NCI-H2227 (cell line): ENCODE measurements at regions not wholly inside any gene's neighbourhood (a gene's known extent, or its start where the extent isn't known, plus 50 kb on each side); places are given as distances from the start of the nearest gene placed in this dataset.
A peak's percentile ranks its signal among the peaks of the same experiment; 100 is the strongest.
"Not testable (repeated sequence)": the region's sequence is repeated elsewhere in the genome, so short reads cannot be mapped to it uniquely, and the experiment has no call there.

Experiments used
- DNase-seq: peaks from one replicate; lab custom pipeline; 2025; ENCODE audit not compliant: unreplicated experiment; lab: John Stamatoyannopoulos, UW

DNA sequence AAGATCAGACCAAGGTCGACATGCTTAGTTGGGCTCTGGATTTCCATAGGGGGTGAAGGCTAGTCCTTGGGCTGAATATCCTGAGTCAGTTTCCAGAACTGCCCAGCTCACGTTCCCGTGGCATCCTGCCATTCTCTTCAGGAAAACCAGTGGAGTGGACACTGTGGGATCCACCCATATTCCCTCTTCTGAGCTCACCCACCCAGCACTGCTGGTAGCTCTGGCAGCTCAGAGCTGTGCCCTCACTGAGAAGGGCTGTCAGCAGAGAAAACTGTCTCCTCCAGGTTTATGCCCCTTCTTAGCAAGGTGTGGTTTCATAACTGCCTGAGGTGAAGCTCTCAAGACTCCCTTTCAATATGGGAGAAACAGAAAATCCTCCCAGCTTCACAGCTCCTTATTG is 111.7 kb downstream of the GGTLC2 start:
- DNase-seq, result no peak

DNA sequence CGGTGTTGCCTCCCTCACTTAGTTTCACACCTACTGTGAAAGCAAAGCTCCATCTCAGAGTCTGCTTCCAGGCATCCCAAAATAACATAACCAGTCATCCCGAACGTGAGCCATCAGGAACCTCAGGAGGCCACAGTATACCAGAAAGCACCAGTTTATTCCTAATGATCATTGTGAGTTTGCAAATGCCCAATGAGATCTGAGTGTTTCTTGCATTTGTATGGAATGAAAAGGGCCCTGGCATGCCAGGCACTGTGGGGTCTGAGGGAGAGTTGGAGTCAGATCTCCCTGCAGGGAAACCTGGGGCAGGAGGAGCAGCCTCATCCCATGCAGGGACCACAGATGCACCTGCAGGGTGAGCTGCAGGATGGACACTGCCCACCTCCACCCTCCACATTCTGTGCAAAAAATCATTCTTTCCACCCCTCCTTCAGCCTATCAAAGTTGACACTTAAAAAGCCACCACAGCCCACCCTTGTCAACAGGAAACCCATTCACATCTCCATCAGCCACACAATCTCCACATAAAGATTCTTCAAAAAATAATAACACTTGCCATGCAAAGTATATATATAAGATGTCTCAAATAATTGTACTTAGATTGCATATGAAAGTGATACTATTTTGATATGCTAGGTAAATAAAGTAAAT is 112.3 kb downstream of the GGTLC2 start:
- DNase-seq, result not testable (repeated sequence)

DNA sequence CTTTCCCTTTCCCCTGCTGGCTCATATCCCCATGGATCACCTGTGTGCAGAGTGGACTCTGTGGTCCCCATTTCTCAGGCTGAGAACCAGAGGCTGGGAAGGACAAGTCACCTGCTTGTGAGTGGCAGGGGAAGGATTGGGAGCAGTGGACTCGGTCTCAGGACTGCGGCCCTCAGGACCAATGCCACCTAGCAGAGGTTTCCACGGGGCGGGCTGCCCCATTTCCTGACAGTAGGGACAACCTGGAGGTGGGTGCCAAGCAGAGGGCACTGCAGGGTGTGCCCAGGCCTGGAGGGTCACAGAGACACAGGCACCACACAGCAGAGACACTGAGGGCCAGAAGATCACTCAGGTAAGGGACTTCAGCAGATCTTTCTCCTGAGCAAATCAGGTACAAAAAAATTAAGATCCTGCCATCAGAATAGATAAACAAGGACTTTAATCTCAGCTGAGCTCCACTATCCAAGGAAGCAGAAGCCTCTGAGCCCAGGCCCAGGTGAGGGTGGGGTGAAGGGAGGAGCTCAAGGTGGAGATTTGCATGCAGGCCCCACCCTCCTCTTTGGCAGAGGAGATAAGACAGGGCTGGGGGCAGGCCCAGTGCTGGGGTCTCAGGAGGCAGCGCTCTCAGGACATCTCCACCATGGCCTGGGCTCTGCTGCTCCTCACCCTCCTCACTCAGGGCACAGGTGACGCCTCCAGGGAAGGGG is 113.8 kb downstream of the GGTLC2 start:
- DNase-seq, result not testable (repeated sequence)

DNA sequence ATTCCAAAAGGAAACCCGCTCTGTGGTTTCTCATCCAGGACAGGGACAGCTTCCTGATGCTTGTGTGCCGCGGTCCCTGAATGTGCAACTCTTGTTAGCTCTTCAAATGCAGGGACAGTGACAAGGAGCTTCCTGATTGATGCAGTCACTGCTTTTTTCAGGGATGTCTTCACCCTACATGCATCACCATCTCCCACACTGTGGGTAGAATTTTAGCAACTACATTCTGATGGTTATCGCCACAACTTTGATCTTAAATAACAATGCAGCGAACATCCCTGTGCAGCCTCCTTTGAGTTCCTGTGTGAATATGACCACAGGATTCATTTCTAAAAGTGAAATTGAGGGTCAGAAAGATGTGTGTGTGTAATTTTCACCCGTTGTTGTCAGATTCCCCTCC is 115.0 kb downstream of the GGTLC2 start:
- DNase-seq, result no peak

DNA sequence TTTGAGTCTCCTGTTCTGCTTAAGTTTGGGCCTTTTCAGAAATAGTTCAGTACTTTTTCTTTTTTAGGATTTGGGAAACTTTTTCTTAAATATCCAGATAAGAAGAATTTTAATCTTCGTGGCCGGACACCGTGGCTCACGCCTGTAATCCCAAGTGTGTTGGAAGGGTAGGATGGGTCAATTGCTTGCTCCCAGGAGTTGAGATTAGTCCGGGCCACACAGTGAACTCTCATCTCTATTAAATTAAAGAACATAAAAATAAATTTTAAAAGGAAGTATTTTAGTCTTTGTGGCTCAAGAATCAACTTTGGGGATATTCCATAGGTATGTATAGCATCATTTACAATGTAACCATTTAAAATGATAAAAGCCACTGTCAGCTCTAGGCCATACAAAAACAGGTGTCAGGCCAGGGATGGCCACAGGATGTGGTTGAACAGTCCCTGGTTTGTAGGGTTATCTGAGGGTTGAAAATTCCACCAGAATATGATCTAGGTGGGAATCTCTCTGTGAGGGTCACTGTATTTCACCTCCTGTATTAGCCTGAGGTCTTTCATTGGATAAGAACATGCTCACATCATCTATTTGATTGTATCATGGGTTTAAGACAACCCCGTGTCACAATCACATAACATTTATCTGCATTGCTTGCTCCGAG is 115.6 kb downstream of the GGTLC2 start:
- no peak for DNase-seq

DNA sequence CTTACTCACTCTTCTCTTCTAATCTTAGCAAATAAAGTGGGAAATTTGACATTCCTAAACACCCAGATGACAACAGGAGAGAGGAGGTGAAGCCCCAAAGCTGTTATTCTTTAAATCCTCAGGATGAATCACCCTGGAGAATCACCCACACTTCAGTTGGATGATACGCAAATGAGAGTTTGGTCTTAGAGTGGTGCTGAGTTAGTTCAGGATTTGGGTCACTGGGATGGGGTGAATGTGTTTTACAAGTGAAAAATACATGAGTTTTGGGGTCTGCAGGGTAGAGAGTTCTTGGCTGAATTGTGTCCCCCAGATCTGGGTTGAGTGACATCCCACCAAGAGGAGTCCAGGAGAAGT is 117.2 kb downstream of the GGTLC2 start:
- no peak for DNase-seq

DNA sequence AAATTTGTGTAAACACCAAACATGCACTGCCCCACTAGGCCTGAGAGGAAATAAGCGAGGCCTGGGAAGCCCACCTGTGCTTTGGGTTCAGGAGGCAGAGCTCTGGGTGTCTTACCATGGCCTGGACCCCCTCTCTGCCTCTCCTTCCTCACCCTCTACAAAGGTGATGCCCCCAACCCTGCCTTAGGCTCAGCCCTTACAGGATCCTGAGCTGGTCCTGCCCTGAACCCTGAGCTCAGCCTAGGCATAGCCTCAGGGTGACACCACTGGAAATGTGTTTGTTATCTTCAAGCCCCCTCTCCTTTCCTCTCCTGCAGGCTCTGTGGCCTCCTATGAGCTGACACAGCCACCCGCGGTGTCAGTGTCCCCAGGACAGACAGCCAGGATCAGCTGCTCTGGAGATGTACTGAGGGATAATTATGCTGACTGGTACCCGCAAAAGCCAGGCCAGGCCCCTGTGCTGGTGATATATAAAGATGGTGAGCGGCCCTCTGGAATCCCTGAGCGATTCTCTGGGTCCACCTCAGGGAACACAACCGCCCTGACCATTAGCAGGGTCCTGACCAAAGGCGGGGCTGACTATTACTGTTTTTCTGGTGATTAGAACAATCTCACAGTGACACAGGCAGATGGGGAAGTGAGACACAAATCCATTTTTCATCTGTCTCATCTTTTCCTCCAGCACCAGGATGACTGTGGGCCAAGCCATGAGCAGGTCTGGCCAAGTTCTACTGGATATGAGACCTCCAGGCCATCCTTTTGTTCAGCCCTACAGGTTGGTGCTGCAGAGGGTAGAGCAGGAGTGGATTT is 117.8 kb downstream of the GGTLC2 start:
- DNase-seq, result no peak

DNA sequence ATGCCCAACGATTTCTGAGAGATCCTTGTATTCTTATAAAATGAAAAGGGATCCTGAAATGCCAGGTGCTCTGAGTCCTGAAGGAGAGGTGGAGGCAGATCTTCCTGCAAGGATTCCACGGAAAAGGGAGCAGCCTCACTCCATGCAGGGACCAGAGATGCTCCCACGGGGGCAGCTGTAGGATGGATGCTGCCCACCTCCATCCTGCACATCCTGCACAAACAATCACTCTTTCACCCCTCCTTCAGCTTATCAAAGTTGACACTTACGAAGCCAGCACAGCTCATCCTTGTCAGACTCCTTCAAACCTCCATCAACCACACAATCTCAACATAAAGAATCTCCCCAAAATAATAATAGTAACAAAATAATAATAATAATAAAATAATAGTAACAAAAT is 119.1 kb downstream of the GGTLC2 start:
- DNase-seq, result no peak

DNA sequence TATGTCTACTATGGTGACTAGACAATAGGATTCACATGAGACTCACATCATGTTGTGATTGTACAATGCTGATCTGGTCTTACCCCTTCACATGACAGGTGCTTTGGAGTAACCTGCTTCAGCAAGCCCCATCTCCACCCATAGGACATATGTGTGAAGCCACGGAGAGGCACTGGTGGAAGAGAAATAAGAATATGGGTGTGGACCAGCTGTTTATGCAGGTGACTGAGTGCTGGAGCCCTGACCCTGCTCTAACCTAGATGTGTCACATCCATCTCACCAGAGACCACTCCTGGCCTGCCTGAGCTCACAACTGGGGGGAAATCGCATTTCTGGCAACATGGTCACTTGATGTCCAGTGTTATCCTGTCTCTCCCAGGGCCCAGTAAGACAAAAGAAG is 119.7 kb downstream of the GGTLC2 start:
- DNase-seq, result no peak

DNA sequence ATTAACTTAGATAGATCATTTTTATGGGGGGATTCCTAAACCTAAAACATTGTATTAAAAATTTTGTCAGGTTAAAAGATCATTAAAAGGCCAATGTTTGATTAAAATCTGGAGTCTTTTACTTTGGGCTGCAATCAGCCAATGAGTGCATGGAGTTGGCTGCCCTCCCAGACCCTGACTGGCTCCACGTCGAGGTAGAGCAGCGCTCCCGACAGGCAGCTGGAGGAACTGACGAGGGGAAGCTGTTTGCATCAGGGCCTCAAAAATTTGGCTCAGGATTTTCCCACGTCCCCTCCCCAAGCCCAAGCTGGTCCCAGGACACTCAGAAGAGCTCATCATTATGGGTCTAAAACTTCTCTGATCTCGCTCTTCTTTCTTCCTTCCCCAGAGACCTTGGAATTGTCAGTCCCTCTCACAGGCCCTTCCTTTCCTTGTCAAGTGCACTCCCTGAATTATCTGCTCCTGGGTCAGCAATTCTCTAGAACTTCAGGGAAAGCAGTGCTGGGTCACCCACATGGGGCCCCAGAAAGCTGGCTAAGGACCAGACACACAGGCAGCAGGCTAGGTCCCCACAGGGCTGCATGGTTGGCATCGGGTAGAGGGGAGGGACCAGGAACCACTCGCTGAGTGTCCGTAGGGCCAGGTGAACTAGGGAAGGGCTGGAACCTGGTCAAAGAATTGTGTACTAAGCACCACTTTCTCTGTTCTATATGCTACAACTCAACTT is 119.6 kb upstream of the IGLL5 start:
- DNase-seq, result no peak

DNA sequence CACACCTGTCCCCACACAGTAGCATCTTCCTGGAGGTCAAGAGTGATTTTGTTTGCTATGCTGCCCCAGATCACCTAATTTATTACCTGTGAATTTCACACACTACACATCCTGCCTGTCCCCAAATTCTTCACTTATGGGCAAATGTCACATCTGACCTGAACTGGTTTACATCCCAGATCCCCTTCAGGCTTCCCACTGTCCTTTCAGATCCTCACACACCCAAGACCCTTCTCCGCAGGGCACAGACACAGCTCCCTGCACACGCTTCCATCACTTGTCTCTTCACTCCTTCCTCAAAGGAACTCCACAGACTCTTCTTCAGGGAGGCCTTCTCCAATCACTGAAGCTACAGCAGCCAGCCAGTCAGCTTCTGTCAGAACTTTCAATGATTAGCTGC is 118.7 kb upstream of the IGLL5 start:
- DNase-seq, result no peak

DNA sequence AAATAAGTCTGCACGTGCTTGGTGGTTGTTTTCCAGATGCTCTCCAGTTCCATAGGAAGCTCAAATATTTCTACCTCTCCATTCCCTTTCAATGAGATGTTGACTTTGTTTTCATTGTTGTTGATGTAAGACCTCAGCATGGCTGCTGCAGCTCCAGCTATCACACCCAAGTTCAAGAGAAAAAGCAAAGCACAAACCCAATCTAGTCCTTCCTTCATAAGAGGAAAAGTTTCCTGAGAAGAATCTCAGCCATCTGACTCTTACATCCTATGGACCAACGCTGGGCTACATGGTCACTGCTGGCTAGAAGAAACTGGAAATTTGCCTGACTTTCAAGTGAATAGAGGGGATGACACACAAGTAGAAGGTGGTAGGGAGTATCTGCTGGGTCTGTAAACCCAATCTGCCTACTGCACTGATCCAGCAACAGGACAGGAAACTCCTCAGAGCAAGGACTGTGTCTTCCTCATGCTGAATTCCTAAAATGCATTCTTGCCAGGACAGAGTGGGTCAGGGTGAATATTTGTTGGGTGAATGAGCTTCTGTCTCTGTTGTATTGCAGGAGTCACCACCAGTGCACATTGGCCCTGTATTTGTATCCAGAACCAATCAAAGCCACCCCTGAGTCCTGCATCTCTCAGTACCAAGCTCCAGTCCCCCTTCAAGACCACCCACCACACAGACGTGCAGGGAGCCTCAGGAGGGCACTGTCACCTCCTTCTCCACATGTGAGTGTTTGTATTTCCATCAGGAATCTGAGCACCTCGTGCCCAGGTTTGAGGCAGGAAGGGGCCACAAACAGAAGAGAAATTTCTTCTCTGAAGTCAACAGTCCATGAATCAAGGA is 118.0 kb upstream of the IGLL5 start:
- DNase-seq, result no peak

DNA sequence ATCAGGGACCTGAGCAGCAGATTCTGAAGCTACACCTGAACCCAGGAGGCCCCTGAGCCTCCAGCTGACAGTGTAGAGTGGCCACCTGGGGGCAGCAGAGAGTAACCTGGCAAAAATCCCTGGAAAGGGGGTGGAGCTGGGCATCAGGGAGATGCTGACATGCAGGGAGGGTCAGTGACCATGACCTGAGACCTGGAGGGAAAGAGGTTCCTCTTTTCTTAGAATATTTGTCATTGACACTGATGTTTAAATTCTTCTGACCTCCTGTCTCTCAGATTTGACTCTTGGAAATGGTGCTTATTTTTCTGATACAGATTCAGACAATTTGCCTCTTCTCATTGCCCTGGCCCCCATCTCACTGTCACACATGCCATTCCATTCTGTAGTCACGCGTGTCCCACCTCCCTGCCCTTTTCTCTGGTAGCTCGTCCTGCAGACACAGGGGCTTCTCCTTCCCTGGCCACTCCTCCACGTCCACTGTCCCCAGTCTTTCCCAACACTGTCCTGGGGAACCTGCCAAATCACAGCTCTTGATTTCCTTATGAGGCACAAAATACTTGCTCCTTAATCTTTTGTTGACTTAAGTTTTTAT is 117.2 kb upstream of the IGLL5 start:
- DNase-seq, result peak; percentile 1

DNA sequence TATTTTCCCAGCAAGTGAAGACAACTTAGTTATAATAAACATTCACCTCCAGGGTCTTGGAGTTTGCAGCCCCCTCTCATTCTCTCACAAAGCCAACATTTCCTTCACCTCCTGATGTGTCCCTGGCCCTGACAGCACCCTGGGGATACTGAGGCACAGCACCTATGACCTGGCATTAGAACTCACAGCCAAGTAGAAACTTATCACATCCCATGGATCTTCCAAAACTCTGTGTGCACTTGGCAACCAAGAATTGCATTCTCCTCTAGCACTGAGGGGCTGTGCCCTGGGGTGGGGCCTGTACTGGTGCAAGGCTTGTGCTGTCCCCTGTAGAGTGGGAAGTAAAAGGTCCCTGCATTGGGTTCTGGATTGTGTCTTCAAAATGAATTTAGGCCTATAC is 116.7 kb upstream of the IGLL5 start:
- no peak for DNase-seq

DNA sequence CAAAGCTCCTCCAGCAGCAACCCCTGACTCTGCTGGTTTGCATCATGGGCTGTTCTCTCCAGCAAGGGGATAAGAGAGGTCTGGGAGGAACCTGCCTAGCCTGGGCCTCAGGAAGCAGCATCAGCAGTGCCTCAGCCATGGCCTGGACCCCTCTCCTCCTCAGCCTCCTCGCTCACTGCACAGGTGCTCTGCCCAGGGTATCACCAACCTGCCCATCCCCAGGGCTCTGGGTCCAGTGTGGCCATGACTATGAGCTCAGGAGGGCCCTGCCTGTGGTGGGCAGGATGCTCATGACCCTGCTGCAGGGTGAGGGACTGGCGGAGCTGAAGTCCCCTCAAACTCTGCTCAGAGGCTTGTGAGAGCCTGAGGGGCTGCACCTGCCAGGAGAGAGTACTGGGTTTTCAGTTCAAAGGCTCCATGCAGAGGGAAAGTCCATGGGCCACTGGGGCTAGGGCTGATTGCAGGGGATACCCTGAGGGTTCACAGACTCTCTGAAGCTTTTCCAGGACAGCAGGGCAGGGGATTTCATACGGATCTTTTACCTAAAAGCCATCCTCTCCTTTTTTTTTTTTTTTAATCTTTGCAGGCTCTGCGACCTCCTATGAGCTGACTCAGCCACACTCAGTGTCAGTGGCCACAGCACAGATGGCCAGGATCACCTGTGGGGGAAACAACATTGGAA is 115.8 kb upstream of the IGLL5 start:
- no peak for DNase-seq

DNA sequence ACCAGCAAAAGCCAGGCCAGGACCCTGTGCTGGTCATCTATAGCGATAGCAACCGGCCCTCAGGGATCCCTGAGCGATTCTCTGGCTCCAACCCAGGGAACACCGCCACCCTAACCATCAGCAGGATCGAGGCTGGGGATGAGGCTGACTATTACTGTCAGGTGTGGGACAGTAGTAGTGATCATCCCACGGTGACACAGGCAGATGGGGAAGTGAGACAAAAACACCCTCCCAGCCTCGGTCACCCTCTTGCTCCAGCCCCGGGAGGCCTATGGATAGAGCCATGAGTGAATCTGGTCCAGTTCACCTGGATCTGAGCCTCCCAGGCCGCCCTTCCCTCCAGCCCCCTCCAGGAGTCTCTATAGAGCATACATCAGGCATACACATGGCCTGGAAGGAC is 115.2 kb upstream of the IGLL5 start:
- no peak for DNase-seq

DNA sequence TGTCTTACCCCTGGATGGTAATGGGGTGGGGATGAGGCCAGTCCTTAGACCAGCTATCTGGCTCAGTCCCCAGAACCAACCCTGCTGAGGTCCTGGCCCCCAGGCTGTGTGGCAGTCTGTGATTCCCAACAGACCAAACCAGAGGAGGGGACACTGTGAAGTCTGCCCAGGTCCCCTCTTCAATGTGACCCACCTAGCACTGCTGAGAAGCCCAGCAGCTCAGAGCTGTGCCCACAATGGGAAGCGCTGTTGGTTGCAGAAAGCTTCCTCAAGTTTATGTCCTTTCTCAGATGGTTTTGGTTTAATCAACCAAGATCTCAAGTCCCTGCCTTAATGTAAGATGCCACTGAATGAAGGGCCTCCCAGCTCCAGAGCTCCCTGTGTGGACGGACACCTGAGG is 114.7 kb upstream of the IGLL5 start:
- no peak for DNase-seq

DNA sequence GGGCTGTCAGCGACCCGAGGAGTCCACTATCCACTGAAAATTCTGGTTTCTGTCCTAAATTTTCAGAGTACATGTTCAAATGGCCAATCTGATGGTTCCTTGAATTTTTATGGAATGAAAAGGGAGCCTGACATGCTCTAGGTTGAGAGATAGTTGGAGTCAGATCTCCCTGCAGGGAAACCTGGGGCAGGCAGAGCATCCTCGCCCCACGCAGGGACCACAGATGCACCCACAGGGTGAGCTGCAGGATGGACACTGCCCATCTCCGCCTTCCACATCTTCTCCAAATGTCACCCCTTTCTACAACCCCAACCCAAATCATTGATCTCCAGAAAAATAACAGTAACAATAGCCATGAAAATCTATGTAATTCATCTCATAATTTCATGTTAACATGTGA is 114.2 kb upstream of the IGLL5 start:
- no peak for DNase-seq

DNA sequence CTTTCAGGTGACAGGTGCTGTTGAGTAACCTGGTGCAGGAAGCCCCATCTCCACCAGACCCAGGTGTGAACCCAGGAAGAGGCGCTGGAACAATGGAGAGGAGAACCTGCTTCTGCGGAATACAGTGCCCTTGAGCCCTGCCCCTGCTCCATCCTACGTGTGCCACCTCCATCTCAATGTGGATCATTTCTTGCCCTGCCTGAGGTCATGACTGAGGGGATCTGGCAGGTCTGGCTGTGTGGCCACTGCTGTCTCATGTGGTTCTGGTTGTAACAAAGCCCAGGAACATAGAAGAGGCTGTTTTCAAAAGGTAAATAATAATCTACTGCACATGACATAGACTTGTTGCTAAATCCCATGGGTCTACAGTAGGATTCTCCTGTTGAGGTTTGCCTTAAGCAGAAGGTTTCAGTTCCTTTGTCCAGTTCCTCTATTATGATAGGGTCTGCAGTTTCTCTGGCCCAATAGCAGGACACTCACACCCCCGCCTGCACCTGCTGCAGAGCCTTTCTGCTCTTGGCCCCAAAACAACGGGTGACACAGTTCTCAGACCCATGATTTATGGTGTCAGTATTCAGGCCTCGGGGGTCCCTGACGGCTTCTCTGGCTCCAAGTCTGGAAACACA is 113.5 kb upstream of the IGLL5 start:
- DNase-seq, result no peak
